Left ventricle myocardium superior (tissue), 1 donor: ENCODE measurements at regions not wholly inside any gene's neighbourhood (a gene's known extent, or its start where the extent isn't known, plus 50 kb on each side); places are given as distances from the start of the nearest gene placed in this dataset.
"Not testable (repeated sequence)": the region's sequence is repeated elsewhere in the genome, so short reads cannot be mapped to it uniquely, and the experiment has no call there.

Experiments used
- ATAC-seq: fragments of 200-7000 bp; cut with Tn5 transposase; one replicate; pipeline ENCODE4 v1.9.1; 2020; ENCODE audit warnings: mild to moderate bottlenecking, moderate library complexity
- DNase-seq: peaks from one replicate; pipeline ENCODE4 v3.0.0-alpha.2; 2020
- intact Hi-C: fragments of 100-400 bp; cut with micrococcal nuclease; formaldehyde crosslinking; loops from one replicate; pipeline ENCODE4 v1.11.0; 2022
- donor health status: DM: no; HTN: yes; CAD: no; lungs with severe emphysema.

GRCh38 chr6:140226637-140227036, 852.2 kb upstream of the CITED2 start:
- intact Hi-C loops: no loop called here
- no peak for ATAC-seq
- no peak for DNase-seq

GRCh38 chr6:140225701-140226436, 851.4 kb upstream of the CITED2 start:
- ATAC-seq: no peak
- intact Hi-C loops: no loop called here
- no peak for DNase-seq

GRCh38 chr6:140217283-140217682, 842.8 kb upstream of the CITED2 start:
- no peak for DNase-seq
- ATAC-seq: no peak
- intact Hi-C loops: no loop called here

GRCh38 chr6:140209775-140210174, 835.3 kb upstream of the CITED2 start:
- intact Hi-C loops: no loop called here
- DNase-seq (no peak), ATAC-seq (no peak)

GRCh38 chr6:140208286-140208685, 833.8 kb upstream of the CITED2 start:
- no peak for DNase-seq
- ATAC-seq: no peak
- intact Hi-C loops: no loop called here

- DNase-seq (no peak), ATAC-seq (no peak)
- intact Hi-C loops: no loop called here
Measured at GRCh38 chr6:140205795-140206593, 831.5 kb upstream of the CITED2 start.

GRCh38 chr6:140204154-140204553, 829.7 kb upstream of the CITED2 start:
- DNase-seq (no peak), ATAC-seq (no peak)
- intact Hi-C loops: no loop called here

- intact Hi-C loops: no loop called here
- no peak for DNase-seq
- no peak for ATAC-seq
Measured at GRCh38 chr6:140203661-140204147, 829.3 kb upstream of the CITED2 start.

- no peak for DNase-seq
- intact Hi-C loops: no loop called here
- ATAC-seq: no peak
Measured at GRCh38 chr6:140202964-140203515, 828.6 kb upstream of the CITED2 start.

- intact Hi-C loops: no loop called here
- DNase-seq (no peak), ATAC-seq (no peak)
Measured at GRCh38 chr6:140201787-140202458, 827.5 kb upstream of the CITED2 start.

GRCh38 chr6:140193269-140193668, 818.8 kb upstream of the CITED2 start:
- DNase-seq: no peak
- no peak for ATAC-seq
- intact Hi-C loops: no loop called here

GRCh38 chr6:140192018-140192417, 817.6 kb upstream of the CITED2 start:
- DNase-seq: no peak
- intact Hi-C loops: no loop called here

GRCh38 chr6:140189263-140189662, 814.8 kb upstream of the CITED2 start:
- intact Hi-C loops, DNase-seq, ATAC-seq: not testable (repeated sequence)

More at GRCh38 chr6:140192018-140192417, 817.6 kb upstream of the CITED2 start:
- ATAC-seq: no peak

- intact Hi-C loops: no loop called here
- ATAC-seq: no peak
- DNase-seq: no peak
Measured at GRCh38 chr6:140185991-140186390, 811.5 kb upstream of the CITED2 start.

GRCh38 chr6:140183881-140184280, 809.4 kb upstream of the CITED2 start:
- intact Hi-C loops: no loop called here
- DNase-seq (no peak), ATAC-seq (no peak)

GRCh38 chr6:140182821-140183220, 808.4 kb upstream of the CITED2 start:
- ATAC-seq (no peak), DNase-seq (no peak)
- intact Hi-C loops: no loop called here

GRCh38 chr6:140181876-140182275, 807.4 kb upstream of the CITED2 start:
- ATAC-seq (no peak), DNase-seq (no peak)
- intact Hi-C loops: no loop called here

GRCh38 chr6:140180306-140180705, 805.9 kb upstream of the CITED2 start:
- no peak for DNase-seq
- ATAC-seq: no peak
- intact Hi-C loops: no loop called here

- intact Hi-C loops: no loop called here
- ATAC-seq: no peak
- DNase-seq: no peak
Measured at GRCh38 chr6:140178935-140179334, 804.5 kb upstream of the CITED2 start.

GRCh38 chr6:140178520-140178919, 804.1 kb upstream of the CITED2 start:
- ATAC-seq (no peak), DNase-seq (no peak)
- intact Hi-C loops: no loop called here
